Inferior parietal cortex (tissue), 1 donor: ENCODE measurements at regions not wholly inside any gene's neighbourhood (a gene's known extent, or its start where the extent isn't known, plus 50 kb on each side); places are given as distances from the start of the nearest gene placed in this dataset.
"Not testable (repeated sequence)": the region's sequence is repeated elsewhere in the genome, so short reads cannot be mapped to it uniquely, and the experiment has no call there.

ENCODE experiments used
- DNase-seq: peaks from one replicate; pipeline ENCODE4 v3.0.0-alpha.2; 2016; ENCODE audit errors: extremely low spot score

- no peak for DNase-seq
Observed at GRCh38 chr15:81819924-81820635, 225.7 kb downstream of the MEX3B start.

- DNase-seq = no peak
Observed at GRCh38 chr15:81814882-81815455, 230.8 kb downstream of the MEX3B start.

- DNase-seq = no peak
Observed at GRCh38 chr15:81813215-81813614, 232.6 kb downstream of the MEX3B start.

- DNase-seq = no peak
Observed at GRCh38 chr15:81812456-81812855, 233.4 kb downstream of the MEX3B start.

- no peak for DNase-seq
Observed at GRCh38 chr15:81811736-81812135, 234.1 kb downstream of the MEX3B start.

- no peak for DNase-seq
Observed at GRCh38 chr15:81809543-81809942, 236.3 kb downstream of the MEX3B start.

GRCh38 chr15:81807806-81808205 is 238.0 kb downstream of the MEX3B start:
- DNase-seq = no peak

GRCh38 chr15:81807186-81807585 is 238.6 kb downstream of the MEX3B start:
- no peak for DNase-seq

GRCh38 chr15:81795899-81796298 is 249.9 kb downstream of the MEX3B start:
- DNase-seq = no peak

GRCh38 chr15:81792646-81793045 is 253.2 kb downstream of the MEX3B start:
- DNase-seq = no peak

GRCh38 chr15:81791322-81791721 is 254.5 kb downstream of the MEX3B start:
- DNase-seq = not testable (repeated sequence)

GRCh38 chr15:81789403-81789802 is 256.4 kb downstream of the MEX3B start:
- DNase-seq = no peak

- DNase-seq = no peak
Observed at GRCh38 chr15:81786776-81787175, 259.0 kb downstream of the MEX3B start.

GRCh38 chr15:81785679-81786078 is 260.1 kb downstream of the MEX3B start:
- DNase-seq = no peak

- DNase-seq = no peak
Observed at GRCh38 chr15:81785181-81785580, 260.6 kb downstream of the MEX3B start.

- no peak for DNase-seq
Observed at GRCh38 chr15:81784751-81785150, 261.1 kb downstream of the MEX3B start.

GRCh38 chr15:81783586-81783985 is 262.2 kb downstream of the MEX3B start:
- no peak for DNase-seq

GRCh38 chr15:81783076-81783475 is 262.7 kb downstream of the MEX3B start:
- DNase-seq = no peak

GRCh38 chr15:81781395-81781794 is 264.4 kb downstream of the MEX3B start:
- no peak for DNase-seq

- no peak for DNase-seq
Observed at GRCh38 chr15:81780966-81781365, 264.9 kb downstream of the MEX3B start.

- no peak for DNase-seq
Observed at GRCh38 chr15:81779181-81779580, 266.6 kb downstream of the MEX3B start.

- DNase-seq = no peak
Observed at GRCh38 chr15:81777546-81777945, 268.3 kb downstream of the MEX3B start.

GRCh38 chr15:81776976-81777375 is 268.8 kb downstream of the MEX3B start:
- DNase-seq = no peak

- DNase-seq = not testable (repeated sequence)
Observed at GRCh38 chr15:81775779-81776178, 270.0 kb downstream of the MEX3B start.
